ENCODE measurements at regions not wholly inside any gene's neighbourhood (a gene's known extent, or its start where the extent isn't known, plus 50 kb on each side); places are given as distances from the start of the nearest gene placed in this dataset.

DNA sequence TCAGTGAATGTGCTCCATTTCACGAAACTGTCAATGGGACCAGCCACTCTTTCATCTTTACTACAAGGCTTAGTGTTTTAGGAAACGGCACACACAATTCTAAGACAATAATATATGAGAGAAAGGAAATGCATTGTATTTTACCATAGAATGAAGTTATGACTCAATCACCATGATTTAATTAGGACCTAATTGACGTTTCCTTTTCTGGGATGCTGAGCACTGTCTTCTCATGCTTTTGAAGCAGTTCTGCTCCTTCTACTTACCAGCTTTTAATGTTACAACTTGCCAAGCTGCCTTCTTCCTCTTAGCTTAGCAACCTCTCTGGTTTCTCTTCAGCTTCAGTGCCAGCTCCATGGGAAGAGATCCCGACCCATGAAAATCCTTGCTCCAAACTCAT lies 94.3 kb upstream of the SERPINE2 start:
- TF ChIP-seq POLR2A (IDR thresholded peaks at IDR 0.05) = no peak
- TF ChIP-seq, protein P1, sequence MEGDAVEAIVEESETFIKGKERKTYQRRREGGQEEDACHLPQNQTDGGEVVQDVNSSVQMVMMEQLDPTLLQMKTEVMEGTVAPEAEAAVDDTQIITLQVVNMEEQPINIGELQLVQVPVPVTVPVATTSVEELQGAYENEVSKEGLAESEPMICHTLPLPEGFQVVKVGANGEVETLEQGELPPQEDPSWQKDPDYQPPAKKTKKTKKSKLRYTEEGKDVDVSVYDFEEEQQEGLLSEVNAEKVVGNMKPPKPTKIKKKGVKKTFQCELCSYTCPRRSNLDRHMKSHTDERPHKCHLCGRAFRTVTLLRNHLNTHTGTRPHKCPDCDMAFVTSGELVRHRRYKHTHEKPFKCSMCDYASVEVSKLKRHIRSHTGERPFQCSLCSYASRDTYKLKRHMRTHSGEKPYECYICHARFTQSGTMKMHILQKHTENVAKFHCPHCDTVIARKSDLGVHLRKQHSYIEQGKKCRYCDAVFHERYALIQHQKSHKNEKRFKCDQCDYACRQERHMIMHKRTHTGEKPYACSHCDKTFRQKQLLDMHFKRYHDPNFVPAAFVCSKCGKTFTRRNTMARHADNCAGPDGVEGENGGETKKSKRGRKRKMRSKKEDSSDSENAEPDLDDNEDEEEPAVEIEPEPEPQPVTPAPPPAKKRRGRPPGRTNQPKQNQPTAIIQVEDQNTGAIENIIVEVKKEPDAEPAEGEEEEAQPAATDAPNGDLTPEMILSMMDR (IDR thresholded peaks at IDR 0.05) = no peak
- TF ChIP-seq POLR2AphosphoS5 (IDR thresholded peaks at IDR 0.05) = no peak

Data from transverse colon (tissue), 4 donors.